ENCODE measurements at regions not wholly inside any gene's neighbourhood (a gene's known extent, or its start where the extent isn't known, plus 50 kb on each side); places are given as distances from the start of the nearest gene placed in this dataset.

DNA sequence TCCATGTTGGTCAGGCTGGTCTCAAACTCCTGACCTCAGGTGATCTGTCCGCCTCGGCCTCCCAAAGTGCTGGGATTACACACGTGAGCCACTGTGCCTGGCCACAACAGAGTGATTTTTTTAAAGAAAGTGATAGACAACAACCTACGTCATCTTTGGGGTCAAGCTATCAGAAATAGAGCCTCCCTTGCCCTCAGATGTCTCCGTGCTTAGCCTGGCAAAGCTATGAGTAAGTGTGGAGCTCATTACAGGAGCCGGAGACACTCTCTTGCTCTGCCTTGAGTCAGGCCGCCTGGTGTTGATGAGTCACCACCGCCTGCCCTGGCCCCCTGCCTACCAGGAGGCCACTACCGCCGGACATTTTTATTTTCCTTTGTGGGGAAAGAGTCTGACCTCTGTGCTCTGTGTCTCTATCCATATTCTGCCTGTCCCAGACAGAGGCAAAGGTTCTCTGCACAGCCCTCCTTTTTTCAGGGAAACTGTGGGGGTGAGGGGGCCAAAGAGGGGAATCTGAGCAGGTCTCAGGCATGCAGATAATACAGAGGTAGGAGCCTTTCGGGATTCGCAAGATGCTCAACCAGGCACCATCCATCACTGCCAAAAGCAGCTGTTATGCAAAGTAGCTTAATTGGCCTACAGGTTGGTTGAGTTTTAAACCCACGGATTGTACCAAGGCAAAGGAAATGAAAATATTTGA, 123.7 kb upstream of the CPEB4 start:
- DNase-seq (ENCODE audit: low read depth) = no peak

DNA sequence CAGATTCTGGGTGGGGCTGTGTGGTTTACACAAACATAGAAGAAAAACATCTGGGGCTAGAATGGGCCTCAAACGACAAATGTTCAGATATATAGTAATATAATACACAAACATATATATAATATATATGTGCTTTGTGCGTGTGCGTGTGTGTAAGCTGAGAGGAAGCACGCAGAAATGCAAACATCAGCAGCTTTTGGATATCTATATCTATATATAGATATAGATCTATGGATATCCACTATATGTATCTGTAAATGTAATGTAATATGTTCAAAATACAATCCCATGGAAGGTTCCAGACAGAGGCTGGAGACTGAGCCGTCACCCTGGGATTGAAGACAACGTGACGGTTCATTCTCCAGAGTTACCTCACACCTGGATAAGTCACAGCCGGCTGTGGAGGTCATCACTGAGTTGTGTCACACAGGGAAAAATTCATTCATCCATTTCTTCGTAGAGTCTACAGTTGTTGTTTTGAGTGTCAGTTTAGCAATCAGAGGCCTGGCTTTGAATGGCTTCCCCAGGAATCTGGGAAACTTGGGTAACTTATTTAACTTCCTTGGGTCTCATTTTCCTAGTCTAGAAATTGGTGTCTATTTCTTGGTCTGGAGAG, 123.0 kb upstream of the CPEB4 start:
- no peak for DNase-seq (ENCODE audit: low read depth)

DNA sequence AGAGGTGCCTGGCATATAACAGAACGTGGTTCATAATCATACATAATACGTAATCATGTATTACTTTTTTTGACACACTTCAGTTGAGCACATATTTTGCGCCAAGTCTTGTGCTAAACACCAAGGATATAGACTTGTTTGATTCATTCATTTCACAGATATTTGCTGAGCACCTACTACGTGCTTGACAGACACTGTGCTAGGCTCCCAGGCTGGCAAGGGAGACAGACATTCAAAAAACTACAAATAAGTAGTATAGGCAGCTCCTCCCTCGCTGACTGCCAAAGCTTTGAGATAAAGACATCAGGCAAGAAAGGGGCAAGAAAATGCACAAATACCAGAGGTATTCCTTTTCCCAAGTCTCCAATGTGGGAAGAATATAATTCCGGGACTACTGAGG, 122.5 kb upstream of the CPEB4 start:
- no peak for DNase-seq (ENCODE audit: low read depth)

GRCh38 chr5:173767574-173768266, 120.4 kb upstream of the CPEB4 start:
- DNase-seq (ENCODE audit: low read depth) = no peak

DNA sequence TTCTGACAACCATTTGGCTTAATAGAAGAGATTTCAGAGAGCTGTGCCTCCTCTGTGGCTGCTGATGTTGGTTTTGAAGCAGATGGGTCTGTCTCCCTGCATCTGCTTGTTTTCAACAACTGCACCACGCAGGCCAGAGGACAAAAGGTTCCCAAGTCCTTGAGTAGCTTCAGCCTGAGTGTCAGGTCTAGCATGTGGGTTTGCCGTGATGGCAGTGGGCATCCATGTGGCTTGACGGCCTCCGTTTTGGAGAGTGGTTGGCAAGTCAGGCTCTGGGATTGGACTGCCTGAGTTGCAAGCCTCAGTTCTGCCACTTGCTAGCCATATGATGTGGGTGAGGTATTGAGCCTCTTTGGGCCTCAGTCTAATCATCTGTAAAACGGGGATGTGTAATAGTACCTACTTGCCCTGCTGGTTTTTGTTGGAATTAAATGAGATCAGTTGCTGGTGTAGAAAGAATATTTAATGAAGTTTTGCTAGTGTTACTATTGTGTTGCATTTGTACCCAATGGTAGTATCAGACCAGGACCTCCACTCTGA, 119.8 kb upstream of the CPEB4 start:
- DNase-seq (ENCODE audit: low read depth) = no peak

DNA sequence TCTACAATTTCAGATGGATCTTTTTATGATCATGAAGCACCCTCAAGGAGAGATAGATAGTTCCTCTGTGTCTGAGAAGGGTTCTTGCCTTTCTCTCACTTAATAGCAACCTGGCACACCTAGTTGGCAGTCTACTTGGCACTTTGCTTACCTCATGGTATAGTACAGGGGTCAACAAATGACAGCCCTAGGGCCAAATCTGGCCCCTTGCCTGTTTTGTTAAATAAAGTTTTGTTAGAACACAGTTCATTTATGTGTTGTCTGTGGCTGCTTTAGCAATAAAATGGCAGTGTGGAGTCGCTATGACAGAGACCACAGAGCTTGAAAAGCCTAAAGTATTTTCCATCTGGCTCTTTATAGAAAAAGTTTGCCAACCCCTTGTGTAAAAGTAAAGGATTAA, 119.3 kb upstream of the CPEB4 start:
- no peak for DNase-seq (ENCODE audit: low read depth)

DNA sequence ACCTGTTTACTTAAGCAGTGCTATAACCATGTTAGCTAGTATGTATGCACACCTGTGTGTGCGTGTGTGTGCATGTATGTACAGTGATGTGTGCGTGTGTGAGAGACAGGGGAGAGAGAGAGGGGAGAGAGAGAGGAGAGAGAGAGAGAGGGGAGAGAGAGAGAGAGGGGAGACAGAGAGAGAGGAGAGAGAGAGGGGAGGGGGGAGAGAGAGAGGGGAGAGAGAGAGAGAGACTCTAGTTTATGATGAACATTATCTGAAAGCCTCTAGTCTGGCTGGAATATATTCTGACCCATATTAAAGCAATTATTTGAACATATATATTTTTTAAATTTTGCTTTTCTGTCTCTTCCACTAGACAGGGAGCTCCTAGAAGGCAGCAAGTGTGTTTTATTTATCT, 117.5 kb upstream of the CPEB4 start:
- DNase-seq (ENCODE audit: low read depth) = no peak

GRCh38 chr5:173771121-173771724, 116.9 kb upstream of the CPEB4 start:
- DNase-seq (ENCODE audit: low read depth) = no peak

DNA sequence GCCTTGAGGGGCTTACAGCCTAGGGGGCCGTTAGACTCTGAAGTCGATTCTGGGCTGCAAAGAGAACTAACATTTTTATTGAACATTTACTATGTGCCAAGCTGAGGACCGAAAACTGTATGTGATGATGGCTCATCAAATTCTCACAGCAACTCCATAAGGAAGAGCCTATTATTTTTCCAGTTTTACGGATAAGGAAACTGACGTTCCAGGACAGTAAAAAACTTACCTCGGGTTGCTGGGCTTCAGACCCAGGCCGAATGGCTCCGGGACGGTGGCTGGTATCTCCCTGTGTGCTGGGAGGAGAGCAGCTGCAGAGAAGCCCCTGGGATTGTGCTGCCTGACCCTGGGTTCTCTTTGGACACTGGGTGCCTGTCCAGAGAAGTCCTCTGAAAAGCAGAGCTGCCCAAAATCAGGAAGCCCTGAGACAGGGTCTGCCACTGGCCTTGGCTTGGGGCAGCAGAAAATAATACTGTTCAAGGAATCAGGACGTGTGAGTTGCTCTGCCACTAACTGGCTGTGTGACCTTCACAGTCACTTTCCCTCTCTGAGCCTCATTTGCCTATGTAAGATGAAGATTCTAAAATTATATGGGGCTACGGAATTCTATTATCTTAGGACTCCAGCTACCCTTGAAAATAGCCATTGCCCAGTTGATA, 116.3 kb upstream of the CPEB4 start:
- no peak for DNase-seq (ENCODE audit: low read depth)

- DNase-seq (ENCODE audit: low read depth) = no peak
Observed at GRCh38 chr5:173772384-173773059, 115.6 kb upstream of the CPEB4 start.

DNA sequence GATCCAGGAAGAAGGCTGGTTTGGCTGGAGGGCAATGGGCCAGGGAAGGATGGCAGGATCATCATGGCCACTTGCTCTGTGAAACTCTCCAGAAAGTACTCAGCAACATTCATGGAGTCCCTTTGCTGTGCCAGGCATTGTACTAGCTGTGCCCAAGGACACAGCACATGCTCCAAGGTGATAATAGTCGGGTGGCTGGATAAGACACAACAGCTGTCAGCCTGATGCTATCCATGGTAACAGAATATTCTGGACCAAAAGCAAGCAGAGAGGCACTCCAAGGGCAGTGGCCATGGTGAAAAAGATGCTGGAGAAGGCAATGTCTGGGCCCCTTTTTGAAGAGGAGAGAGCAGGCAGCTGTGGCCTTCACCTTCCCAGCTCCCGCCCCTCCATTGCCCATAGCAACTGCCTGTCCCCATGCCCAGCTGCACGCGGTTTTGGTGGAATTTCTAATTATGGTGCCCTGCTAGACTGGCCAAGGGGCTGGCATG, 113.8 kb upstream of the CPEB4 start:
- no peak for DNase-seq (ENCODE audit: low read depth)

GRCh38 chr5:173775261-173776197, 112.6 kb upstream of the CPEB4 start:
- DNase-seq (ENCODE audit: low read depth) = no peak

DNA sequence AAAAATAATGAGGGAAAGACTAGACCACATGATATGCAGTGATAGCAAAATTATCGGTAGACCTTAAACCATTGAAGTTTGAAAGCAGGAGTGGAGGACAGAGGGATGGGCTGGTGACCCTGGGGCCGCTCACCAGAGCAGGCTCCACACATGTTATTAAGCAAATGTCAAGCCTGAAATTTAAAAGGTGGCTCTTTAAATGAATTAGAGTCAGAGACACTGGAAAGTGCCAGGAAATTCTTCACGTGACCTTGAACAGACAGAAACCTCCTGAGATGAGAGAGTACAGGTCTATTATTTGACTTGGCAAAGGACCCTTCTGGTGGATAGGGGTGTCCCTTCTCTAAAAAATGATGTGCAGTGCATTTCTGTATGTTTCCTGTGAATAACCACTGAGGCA, 111.0 kb upstream of the CPEB4 start:
- no peak for DNase-seq (ENCODE audit: low read depth)

- DNase-seq (ENCODE audit: low read depth) = no peak
Observed at GRCh38 chr5:173777674-173778073, 110.5 kb upstream of the CPEB4 start.

DNA sequence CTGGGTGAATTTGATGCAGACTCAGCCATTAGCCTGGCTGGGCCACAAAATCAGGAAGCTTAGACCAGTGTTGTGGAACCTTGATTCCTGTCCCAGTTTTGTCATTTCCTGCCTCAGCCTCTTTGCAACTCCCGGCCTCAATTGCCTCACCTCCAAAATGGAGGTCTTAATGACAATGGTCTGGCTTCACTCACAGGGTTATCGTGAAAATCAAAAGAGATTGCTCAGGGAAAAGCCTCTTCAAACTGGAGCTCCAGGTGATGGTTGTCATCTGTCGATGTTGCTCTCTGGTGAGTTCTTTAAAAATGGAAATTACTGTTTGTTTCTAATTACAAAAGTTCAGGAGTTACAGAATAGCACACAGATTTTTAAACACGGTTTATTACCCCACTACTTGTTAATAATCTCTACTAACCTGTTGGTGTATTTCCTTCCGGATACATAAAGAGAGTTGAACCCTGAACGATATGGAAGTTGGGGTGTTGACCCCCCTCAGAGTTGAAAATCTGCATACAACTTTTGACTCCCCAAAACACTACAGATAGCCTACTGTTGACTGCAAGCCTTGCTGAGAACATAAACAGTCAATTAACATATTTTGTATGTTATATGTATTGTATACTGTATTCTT, 109.9 kb upstream of the CPEB4 start:
- no peak for DNase-seq (ENCODE audit: low read depth)

DNA sequence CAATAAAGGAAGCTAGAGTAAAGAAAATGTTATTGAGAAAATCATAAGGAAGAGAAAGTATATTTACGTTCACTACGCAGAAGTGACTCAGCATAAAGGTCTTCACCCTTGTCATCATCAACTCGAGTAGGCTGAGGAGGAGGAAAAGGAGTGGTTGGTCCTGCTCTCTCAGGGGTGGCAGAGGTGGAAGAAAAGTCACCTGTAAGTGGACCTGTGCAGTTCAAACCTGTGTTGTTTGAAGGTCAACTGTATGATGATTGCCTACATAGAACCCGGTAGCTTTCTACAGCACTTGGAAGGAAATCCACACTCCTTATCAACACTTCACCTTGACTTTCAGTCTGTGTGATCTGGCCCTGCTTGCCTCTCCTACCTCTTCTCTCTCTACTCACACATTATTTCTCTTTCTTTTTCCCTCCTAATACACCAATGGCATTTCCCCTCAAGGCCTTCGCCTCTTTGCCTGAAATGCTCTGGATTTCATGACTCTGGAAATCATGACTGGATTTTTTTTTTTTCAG, 109.3 kb upstream of the CPEB4 start:
- no peak for DNase-seq (ENCODE audit: low read depth)

DNA sequence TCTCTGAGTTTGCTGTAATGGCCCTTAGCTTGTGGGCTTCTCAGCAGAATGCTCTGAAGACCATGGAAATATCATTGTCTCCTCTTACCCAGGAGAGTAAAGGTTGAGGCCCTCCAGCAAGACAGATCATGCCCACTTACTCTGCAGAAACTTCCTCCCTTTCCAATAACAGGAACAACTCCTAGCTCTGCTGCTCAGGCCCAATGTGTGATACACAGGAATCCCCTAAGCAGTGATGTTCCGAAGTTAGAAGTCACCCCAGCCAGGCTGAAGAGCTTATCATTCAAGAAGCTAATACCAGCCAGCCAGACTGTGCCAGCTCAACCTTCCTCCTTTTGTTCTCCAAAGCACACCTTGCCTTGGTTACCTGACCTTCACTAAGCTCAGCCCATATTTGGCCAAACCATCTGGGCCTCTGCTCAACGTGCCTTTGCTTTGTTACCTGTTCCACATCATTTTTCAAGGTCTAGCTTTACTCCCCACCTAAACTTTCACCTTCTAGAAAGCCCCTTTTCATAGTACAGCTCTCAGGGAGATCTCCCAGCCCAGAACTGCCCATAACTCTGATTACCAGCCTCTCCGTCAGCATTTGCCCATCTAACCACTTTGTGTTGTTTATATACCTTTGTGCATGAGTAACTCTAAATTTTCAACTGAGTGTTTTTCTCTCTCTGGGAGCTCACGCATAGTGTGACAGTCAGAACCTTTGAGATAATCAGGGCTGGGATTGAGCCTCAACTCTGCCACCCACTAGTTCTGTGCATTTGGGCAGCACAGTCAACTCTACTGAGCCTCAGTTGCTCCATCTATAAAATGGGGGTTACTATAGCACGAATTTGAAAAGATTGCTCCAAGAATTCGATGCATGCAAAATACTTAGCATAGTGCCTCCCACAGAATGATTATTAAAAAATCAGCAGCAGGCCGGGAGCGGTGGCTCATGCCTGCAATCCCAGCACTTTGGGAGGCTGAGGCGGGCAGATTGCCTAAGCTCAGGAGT, 107.6 kb upstream of the CPEB4 start:
- DNase-seq (ENCODE audit: low read depth) = no peak

- no peak for DNase-seq (ENCODE audit: low read depth)
Observed at GRCh38 chr5:173781432-173781815, 106.7 kb upstream of the CPEB4 start.
